Pancreas (tissue), 10 donors: ENCODE measurements at regions not wholly inside any gene's neighbourhood (a gene's known extent, or its start where the extent isn't known, plus 50 kb on each side); places are given as distances from the start of the nearest gene placed in this dataset.

Source experiments
- ATAC-seq, 4 donors: fragments of 200-7000 bp; cut with Tn5 transposase; one replicate each; pipeline versions ENCODE4 v1.8.0 to v1.9.1; 2020; ENCODE audit warnings: mild to moderate bottlenecking in 4 of 4, moderate library complexity in 4 of 4
- DNase-seq, 6 donors: peaks; one replicate each; pipeline ENCODE4 v3.0.0-alpha.2; 2020
- FAIRE-seq: peaks from 2 replicates; lab custom pipeline; 2012; peaks lifted over from hg19 to GRCh38; lab: Jason Lieb, UNC
- H3K27ac ChIP-seq, 4 donors: fragments of 200-600 bp; sonication (generic); 1 replicate in 3 of 4; 2 replicates in 1 of 4; pipeline versions ENCODE4 v1.5.0 to v1.8.0; 2020
- H3K27me3 ChIP-seq, 4 donors: fragments of 200-600 bp; one replicate each; pipeline ENCODE4 v1.8.0; 2021
- H3K36me3 ChIP-seq, 3 donors: fragments of 200-600 bp; sonication (generic) in 1 of 3; one replicate each; pipeline versions ENCODE4 v1.5.0 to v1.8.0; 2020 to 2021
- H3K4me1 ChIP-seq, 3 donors: fragments of 200-600 bp; one replicate each; pipeline ENCODE4 v1.8.0; 2021
- H3K4me3 ChIP-seq, 4 donors: fragments of 200-600 bp; sonication (generic) in 2 of 4; one replicate each; pipeline versions ENCODE4 v1.5.0 to v1.8.0; 2020 to 2021
- H3K9me3 ChIP-seq, 4 donors: fragments of 200-600 bp; one replicate each; pipeline ENCODE4 v1.8.0; 2021
- WGBS, 2 donors: extraction: QIAGEN DNeasy Blood & Tissue Kit; methylation state at CpG; one replicate each; pipeline ENCODE4 v1.1.7; 2013; 5-methylcytosine and 5-hydroxymethylcytosine counted together
- intact Hi-C, 3 donors: fragments of 100-400 bp; cut with DNase I; formaldehyde crosslinking; loops; one replicate each; pipeline versions ENCODE4 v1.11.1 to v1.14.2; 2022
- TF ChIP-seq, protein P1 (sequence below), 4 donors: fragments of 200-600 bp; sonication (generic) in 3 of 4; IDR thresholded peaks; one replicate each; pipeline versions ENCODE4 v1.5.0 to v1.8.0; 2021; ENCODE audit warnings: antibody characterized with exemption in 4 of 4
- donor health status: healthy with polysubstance abuse.
- donor health status: DM: no; HTN: no; CAD: no; lungs with moderate emphysema.
- donor health status: DM: no; HTN: no; CAD: no.
- donor health status: control.
- donor health status: control.
- donor health status: Bipolar disorder and iron deficiency.
- donor health status: DM: yes; HTN: yes; CAD: no.
- donor health status: DM: no; HTN: no; CAD: no.
- donor health status: DM: no; HTN: no; CAD: no.
- donor health status: DM: yes; HTN: yes; CAD: no.

GRCh38 chr3:64773137-64773536, 85.3 kb upstream of the ADAMTS9 start:
- no peak for DNase-seq
- WGBS, 2 donors = 74 to 80% methylated on average over 5 of the region's 5 CpGs
- H3K27ac ChIP-seq = no peak overlapping the region
- H3K4me3 ChIP-seq = no peak overlapping the region
- H3K27me3 ChIP-seq = no peaks in the 10 kb centered on the region
- H3K4me1 ChIP-seq = no peaks in the 10 kb centered on the region
- TF ChIP-seq, protein P1, sequence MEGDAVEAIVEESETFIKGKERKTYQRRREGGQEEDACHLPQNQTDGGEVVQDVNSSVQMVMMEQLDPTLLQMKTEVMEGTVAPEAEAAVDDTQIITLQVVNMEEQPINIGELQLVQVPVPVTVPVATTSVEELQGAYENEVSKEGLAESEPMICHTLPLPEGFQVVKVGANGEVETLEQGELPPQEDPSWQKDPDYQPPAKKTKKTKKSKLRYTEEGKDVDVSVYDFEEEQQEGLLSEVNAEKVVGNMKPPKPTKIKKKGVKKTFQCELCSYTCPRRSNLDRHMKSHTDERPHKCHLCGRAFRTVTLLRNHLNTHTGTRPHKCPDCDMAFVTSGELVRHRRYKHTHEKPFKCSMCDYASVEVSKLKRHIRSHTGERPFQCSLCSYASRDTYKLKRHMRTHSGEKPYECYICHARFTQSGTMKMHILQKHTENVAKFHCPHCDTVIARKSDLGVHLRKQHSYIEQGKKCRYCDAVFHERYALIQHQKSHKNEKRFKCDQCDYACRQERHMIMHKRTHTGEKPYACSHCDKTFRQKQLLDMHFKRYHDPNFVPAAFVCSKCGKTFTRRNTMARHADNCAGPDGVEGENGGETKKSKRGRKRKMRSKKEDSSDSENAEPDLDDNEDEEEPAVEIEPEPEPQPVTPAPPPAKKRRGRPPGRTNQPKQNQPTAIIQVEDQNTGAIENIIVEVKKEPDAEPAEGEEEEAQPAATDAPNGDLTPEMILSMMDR (IDR thresholded peaks at IDR 0.05) = no peak
- no peak for FAIRE-seq
- ATAC-seq = no peak
- no peaks in the 10 kb centered on the region for H3K9me3 ChIP-seq
- intact Hi-C loops = no loop called here
- H3K36me3 ChIP-seq = no peaks in the 10 kb centered on the region

- 71 to 76% methylated on average over 4 of the region's 4 CpGs for WGBS, 2 donors
- H3K4me3 ChIP-seq = no peak overlapping the region
- FAIRE-seq = no peak
- TF ChIP-seq, protein P1 (IDR thresholded peaks at IDR 0.05) = no peak
- intact Hi-C loops = no loop called here
- H3K27ac ChIP-seq = no peak overlapping the region
- ATAC-seq = no peak
- no peaks in the 10 kb centered on the region for H3K36me3 ChIP-seq
- no peaks in the 10 kb centered on the region for H3K27me3 ChIP-seq
- DNase-seq = no peak
- no peaks in the 10 kb centered on the region for H3K4me1 ChIP-seq
- no peaks in the 10 kb centered on the region for H3K9me3 ChIP-seq
These were observed 78.6 kb upstream of the ADAMTS9 start for GRCh38 chr3:64766440-64766839.

DNA sequence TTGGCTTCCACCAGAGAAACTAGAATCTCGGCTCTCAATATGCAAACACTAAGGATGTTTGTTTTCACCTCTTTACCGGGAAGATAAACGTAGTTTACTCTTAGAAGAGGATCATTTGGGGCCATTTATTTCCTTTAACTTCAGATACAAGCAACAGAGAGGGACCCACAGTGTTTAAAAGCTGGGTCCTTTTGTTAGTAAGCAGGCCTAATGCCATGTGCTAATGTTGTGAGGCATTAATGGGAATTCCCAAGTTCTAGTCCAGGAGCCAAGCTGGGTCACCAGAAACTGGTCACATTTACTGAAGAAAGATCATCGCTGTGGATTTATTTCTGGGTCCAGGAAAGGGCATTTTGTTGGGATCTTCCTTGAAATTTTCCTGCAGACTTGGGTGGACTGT, 78.1 kb upstream of the ADAMTS9 start:
- DNase-seq (no peak), ATAC-seq (no peak), FAIRE-seq (no peak)
- 63 to 65% methylated on average over 4 of the region's 4 CpGs for WGBS, 2 donors
- no peaks in the 10 kb centered on the region for H3K27me3 ChIP-seq
- TF ChIP-seq, protein P1 (IDR thresholded peaks at IDR 0.05) = no peak
- H3K4me1 ChIP-seq = no peaks in the 10 kb centered on the region
- no peak overlapping the region for H3K27ac ChIP-seq
- H3K9me3 ChIP-seq = no peaks in the 10 kb centered on the region
- H3K36me3 ChIP-seq = no peaks in the 10 kb centered on the region
- no peak overlapping the region for H3K4me3 ChIP-seq
- intact Hi-C loops = no loop called here

GRCh38 chr3:64764386-64764929, 76.7 kb upstream of the ADAMTS9 start:
- no peaks in the 10 kb centered on the region for H3K9me3 ChIP-seq
- DNase-seq (no peak), ATAC-seq (no peak), FAIRE-seq (no peak)
- WGBS, 2 donors = 81 to 91% methylated on average over 6 of the region's 6 CpGs
- H3K4me3 ChIP-seq = no peak overlapping the region
- no peaks in the 10 kb centered on the region for H3K36me3 ChIP-seq
- no peak overlapping the region for H3K27ac ChIP-seq
- intact Hi-C loops = no loop called here
- no peaks in the 10 kb centered on the region for H3K27me3 ChIP-seq
- TF ChIP-seq, protein P1 (IDR thresholded peaks at IDR 0.05) = no peak
- no peaks in the 10 kb centered on the region for H3K4me1 ChIP-seq

DNA sequence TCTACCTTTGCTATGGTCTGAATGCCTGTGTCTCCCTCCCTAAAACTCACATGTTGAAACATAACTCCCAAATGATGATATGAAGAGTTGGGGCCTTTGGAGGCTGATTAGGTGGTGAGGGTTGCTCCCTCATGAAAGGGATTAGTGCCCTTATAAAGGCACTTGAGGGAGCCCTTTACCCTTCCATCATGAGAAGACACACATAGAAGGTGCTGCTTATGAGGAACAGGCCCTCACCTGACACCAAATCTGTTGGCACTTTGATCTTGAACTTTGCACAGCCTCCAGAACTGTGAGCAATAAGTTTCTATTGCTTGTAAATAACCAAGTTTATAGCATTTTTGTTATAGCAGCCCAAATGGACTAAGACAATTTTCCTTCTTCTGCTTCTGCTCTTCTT, 76.2 kb upstream of the ADAMTS9 start:
- DNase-seq (no peak), FAIRE-seq (no peak), ATAC-seq (no peak)
- TF ChIP-seq, protein P1 (IDR thresholded peaks at IDR 0.05) = no peak
- Histone ChIP-seq H3K9me3 (no peaks in the 10 kb centered on the region), H3K4me3 (no peak overlapping the region), H3K4me1 (no peaks in the 10 kb centered on the region), H3K27me3 (no peaks in the 10 kb centered on the region), H3K27ac (no peak overlapping the region), H3K36me3 (no peaks in the 10 kb centered on the region)
- intact Hi-C loops = no loop called here
